Tibial nerve (tissue), 4 donors: ENCODE measurements at regions not wholly inside any gene's neighbourhood (a gene's known extent, or its start where the extent isn't known, plus 50 kb on each side); places are given as distances from the start of the nearest gene placed in this dataset.

Experiments used
- DNase-seq, 2 donors: peaks; one replicate each; pipeline ENCODE4 v3.0.0-alpha.2; 2019; ENCODE audit warnings: low spot score in 2 of 2
- H3K27ac ChIP-seq, 4 donors: fragments of 200-600 bp; sonication (generic) in 3 of 4; one replicate each; pipeline ENCODE4 v1.5.1; 2017 to 2019; ENCODE audit warnings: mild to moderate bottlenecking in 1 of 4
- H3K27me3 ChIP-seq, 2 donors: fragments of 200-600 bp; sonication (generic) in 1 of 2; one replicate each; pipeline versions ENCODE4 v1.5.1 to v1.6.0; 2017 to 2019
- H3K36me3 ChIP-seq, 3 donors: fragments of 200-600 bp; sonication (generic); one replicate each; pipeline ENCODE4 v1.5.1; 2018 to 2019
- H3K4me1 ChIP-seq, 4 donors: fragments of 200-600 bp; sonication (generic) in 3 of 4; one replicate each; pipeline ENCODE4 v1.5.1; 2017 to 2019
- H3K4me3 ChIP-seq, 4 donors: fragments of 200-600 bp; sonication (generic) in 3 of 4; one replicate each; pipeline ENCODE4 v1.5.1; 2017 to 2019; ENCODE audit warnings: mild to moderate bottlenecking in 1 of 4, moderate library complexity in 1 of 4
- H3K9me3 ChIP-seq, 4 donors: fragments of 200-600 bp; sonication (generic) in 3 of 4; one replicate each; pipeline ENCODE4 v1.5.1; 2017 to 2019
- CTCF ChIP-seq, 5 experiments: fragments of 200-600 bp in 3 of 5; fragments of 450-650 bp in 2 of 5; sonication (generic) in 3 of 5; IDR thresholded peaks; one replicate each; pipeline ENCODE4 v1.5.1; 2016 to 2019; ENCODE audit warnings: antibody characterized with exemption in 5 of 5, mild to moderate bottlenecking in 3 of 5, moderate library complexity in 2 of 5
- EP300 ChIP-seq, 2 donors: sonication (generic); formaldehyde crosslinking; IDR thresholded peaks; one replicate each; pipeline ENCODE4 v1.6.1; 2017; ENCODE audit warnings: antibody characterized with exemption in 2 of 2, mild to moderate bottlenecking in 1 of 2
- POLR2A ChIP-seq, 2 donors: fragments of 450-650 bp; IDR thresholded peaks; one replicate each; pipeline ENCODE4 v1.6.1; 2017; ENCODE audit warnings: antibody characterized with exemption in 2 of 2, mild to moderate bottlenecking in 2 of 2, moderate library complexity in 2 of 2
- WGBS, 2 donors: methylation state at CpG; one replicate each; pipeline ENCODE4 v1.1.5; 2018; 5-methylcytosine and 5-hydroxymethylcytosine counted together

GRCh38 chr2:187978356-187978755 lies 313.3 kb upstream of the GULP1 start:
- peaks cover 0 to 11% (median 4%) of the 10 kb centered on the region in 4 donors for H3K4me1 ChIP-seq
- DNase-seq, result no peak
- 90 to 92% methylated on average over 3 of the region's 3 CpGs for WGBS, 2 donors
- H3K27me3 ChIP-seq, result no peaks in the 10 kb centered on the region
- no peak overlapping the region for H3K27ac ChIP-seq
- no peak overlapping the region for H3K4me3 ChIP-seq
- TF ChIP-seq CTCF (IDR thresholded peaks at IDR 0.05) (no peak), EP300 (IDR thresholded peaks at IDR 0.05) (no peak), POLR2A (IDR thresholded peaks at IDR 0.05) (no peak)
- no peaks in the 10 kb centered on the region for H3K9me3 ChIP-seq
- no peaks in the 10 kb centered on the region for H3K36me3 ChIP-seq

- Histone ChIP-seq H3K4me1 (peaks cover 0 to 16% (median 4%) of the 10 kb centered on the region in 4 donors), H3K36me3 (no peaks in the 10 kb centered on the region), H3K9me3 (no peaks in the 10 kb centered on the region), H3K4me3 (no peak overlapping the region), H3K27me3 (no peaks in the 10 kb centered on the region), H3K27ac (no peak overlapping the region)
- no peak for TF ChIP-seq POLR2A (IDR thresholded peaks at IDR 0.05)
- TF ChIP-seq EP300 (IDR thresholded peaks at IDR 0.05), result peak in 1 of 2 donors; percentile 64
- 21 to 24% methylated on average over 1 of the region's 1 CpG for WGBS, 2 donors
- DNase-seq, result peak in 1 of 2 donors; percentile 25
Observed at GRCh38 chr2:187982668-187983067, 309.0 kb upstream of the GULP1 start.

GRCh38 chr2:187985195-187985594 lies 306.5 kb upstream of the GULP1 start:
- Histone ChIP-seq H3K9me3 (no peaks in the 10 kb centered on the region), H3K4me1 (peaks cover 0 to 16% (median 4%) of the 10 kb centered on the region in 4 donors), H3K27me3 (no peaks in the 10 kb centered on the region), H3K4me3 (no peak overlapping the region), H3K36me3 (no peaks in the 10 kb centered on the region), H3K27ac (no peak overlapping the region)
- no peak for TF ChIP-seq CTCF (IDR thresholded peaks at IDR 0.05)
- TF ChIP-seq EP300 (IDR thresholded peaks at IDR 0.05), result no peak
- TF ChIP-seq POLR2A (IDR thresholded peaks at IDR 0.05), result no peak
- WGBS, 2 donors, result 73 to 81% methylated on average over 2 of the region's 2 CpGs
- no peak for DNase-seq

- WGBS, 2 donors, result 72 to 73% methylated on average over 4 of the region's 4 CpGs
- H3K4me3 ChIP-seq, result no peak overlapping the region
- H3K27me3 ChIP-seq, result no peaks in the 10 kb centered on the region
- TF ChIP-seq POLR2A (IDR thresholded peaks at IDR 0.05), result no peak
- no peak for TF ChIP-seq EP300 (IDR thresholded peaks at IDR 0.05)
- no peak for TF ChIP-seq CTCF (IDR thresholded peaks at IDR 0.05)
- H3K36me3 ChIP-seq, result no peaks in the 10 kb centered on the region
- H3K4me1 ChIP-seq, result peaks cover 0 to 17% (median 4%) of the 10 kb centered on the region in 4 donors
- no peak for DNase-seq
- H3K9me3 ChIP-seq, result no peaks in the 10 kb centered on the region
- no peak overlapping the region for H3K27ac ChIP-seq
Observed at GRCh38 chr2:187985923-187986322, 305.8 kb upstream of the GULP1 start.

GRCh38 chr2:187986390-187987105 lies 305.1 kb upstream of the GULP1 start:
- Histone ChIP-seq H3K36me3 (no peaks in the 10 kb centered on the region), H3K9me3 (no peaks in the 10 kb centered on the region), H3K27ac (no peak overlapping the region), H3K4me3 (no peak overlapping the region), H3K27me3 (no peaks in the 10 kb centered on the region), H3K4me1 (peaks cover 0 to 23% (median 4%) of the 10 kb centered on the region in 4 donors)
- no peak for TF ChIP-seq CTCF (IDR thresholded peaks at IDR 0.05)
- DNase-seq, result no peak
- whole genome bisulfite sequencing, 2 donors, result 88% methylated on average over 7 of the region's 7 CpGs
